Lower lobe of right lung (tissue), 2 donors: ENCODE measurements at regions not wholly inside any gene's neighbourhood (a gene's known extent, or its start where the extent isn't known, plus 50 kb on each side); places are given as distances from the start of the nearest gene placed in this dataset.
A peak's percentile ranks its signal among the peaks of the same experiment; 100 is the strongest.

Experiments used
- ATAC-seq, 2 donors: fragments of 200-7000 bp; cut with Tn5 transposase; one replicate each; pipeline ENCODE4 v1.9.1; 2020 to 2022; ENCODE audit warnings: mild to moderate bottlenecking in 2 of 2, moderate library complexity in 2 of 2
- DNase-seq: peaks from one replicate; pipeline ENCODE4 v3.0.0-alpha.2; 2020
- H3K27ac ChIP-seq: fragments of 200-600 bp; one replicate; pipeline ENCODE4 v1.8.0; 2022
- H3K27me3 ChIP-seq: fragments of 200-600 bp; one replicate; pipeline ENCODE4 v1.8.0; 2022; ENCODE audit warnings: low read depth
- H3K36me3 ChIP-seq: fragments of 200-600 bp; one replicate; pipeline ENCODE4 v1.8.0; 2022; ENCODE audit warnings: mild to moderate bottlenecking
- H3K4me1 ChIP-seq: fragments of 200-600 bp; one replicate; pipeline ENCODE4 v1.8.0; 2022
- H3K4me3 ChIP-seq: fragments of 200-600 bp; one replicate; pipeline ENCODE4 v1.8.0; 2022; ENCODE audit warnings: mild to moderate bottlenecking
- H3K9me3 ChIP-seq: fragments of 200-600 bp; one replicate; pipeline ENCODE4 v1.8.0; 2022
- intact Hi-C: fragments of 100-400 bp; cut with DNase I; formaldehyde crosslinking; loops from one replicate; pipeline ENCODE4 v1.11.0; 2022
- TF ChIP-seq, protein P1 (sequence below): fragments of 200-600 bp; IDR thresholded peaks from one replicate; pipeline ENCODE4 v1.8.0; 2022; ENCODE audit warnings: antibody characterized with exemption, mild to moderate bottlenecking
- donor health status: DM: no; HTN: yes; CAD: no; lungs with severe emphysema.

DNA sequence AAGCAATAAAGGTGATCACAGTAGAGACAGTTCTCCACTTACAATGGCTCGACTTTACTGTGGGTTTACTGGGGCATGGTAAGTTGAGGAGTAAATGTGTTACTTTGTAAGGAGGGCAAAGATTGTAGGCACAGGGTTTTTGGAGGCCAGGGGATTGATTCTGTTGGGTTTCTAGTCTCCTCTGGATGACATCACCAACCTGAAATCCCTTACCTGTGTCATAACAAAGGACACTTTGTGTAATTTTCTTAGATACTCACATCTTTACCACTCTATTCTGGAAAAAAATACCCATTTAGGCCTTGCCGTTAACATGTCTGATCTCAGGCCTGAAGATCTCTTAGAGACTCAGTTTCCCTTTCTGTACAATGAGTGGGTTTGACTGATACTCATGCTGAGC is 161.7 kb downstream of the GLI2 start:
- intact Hi-C loops = no loop called here

DNA sequence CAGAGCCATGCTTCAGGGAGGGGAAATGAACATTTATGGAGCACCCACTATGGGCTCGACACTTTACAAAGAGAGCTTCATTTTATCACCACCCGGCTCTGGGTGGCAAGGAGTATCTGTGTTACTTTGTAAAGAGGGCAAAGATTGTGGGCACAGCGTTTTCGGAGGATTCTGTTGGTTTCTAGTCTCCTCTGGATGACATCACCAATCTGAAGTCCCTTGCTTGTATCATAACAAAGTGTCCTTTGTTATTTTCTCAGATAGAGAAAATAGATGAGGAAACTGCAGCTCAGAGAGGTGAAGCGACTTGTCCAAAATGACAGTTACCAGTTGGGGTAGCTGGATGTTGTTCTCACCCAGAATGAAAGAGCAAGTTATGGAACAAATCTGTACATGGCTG is 162.8 kb downstream of the GLI2 start:
- DNase-seq = no peak
- H3K4me3 ChIP-seq = no peak overlapping the region

More for the DNA sequence above, 161.7 kb downstream of the GLI2 start:
- no peak overlapping the region for H3K27ac ChIP-seq
- ATAC-seq (no peak), DNase-seq (no peak)
- H3K9me3 ChIP-seq = no peaks in the 10 kb centered on the region
- no peaks in the 10 kb centered on the region for H3K4me1 ChIP-seq
- no peak overlapping the region for H3K4me3 ChIP-seq
- TF ChIP-seq, protein P1, sequence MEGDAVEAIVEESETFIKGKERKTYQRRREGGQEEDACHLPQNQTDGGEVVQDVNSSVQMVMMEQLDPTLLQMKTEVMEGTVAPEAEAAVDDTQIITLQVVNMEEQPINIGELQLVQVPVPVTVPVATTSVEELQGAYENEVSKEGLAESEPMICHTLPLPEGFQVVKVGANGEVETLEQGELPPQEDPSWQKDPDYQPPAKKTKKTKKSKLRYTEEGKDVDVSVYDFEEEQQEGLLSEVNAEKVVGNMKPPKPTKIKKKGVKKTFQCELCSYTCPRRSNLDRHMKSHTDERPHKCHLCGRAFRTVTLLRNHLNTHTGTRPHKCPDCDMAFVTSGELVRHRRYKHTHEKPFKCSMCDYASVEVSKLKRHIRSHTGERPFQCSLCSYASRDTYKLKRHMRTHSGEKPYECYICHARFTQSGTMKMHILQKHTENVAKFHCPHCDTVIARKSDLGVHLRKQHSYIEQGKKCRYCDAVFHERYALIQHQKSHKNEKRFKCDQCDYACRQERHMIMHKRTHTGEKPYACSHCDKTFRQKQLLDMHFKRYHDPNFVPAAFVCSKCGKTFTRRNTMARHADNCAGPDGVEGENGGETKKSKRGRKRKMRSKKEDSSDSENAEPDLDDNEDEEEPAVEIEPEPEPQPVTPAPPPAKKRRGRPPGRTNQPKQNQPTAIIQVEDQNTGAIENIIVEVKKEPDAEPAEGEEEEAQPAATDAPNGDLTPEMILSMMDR = no peak
- H3K27me3 ChIP-seq = peaks cover 3% of the 10 kb centered on the region
- H3K36me3 ChIP-seq = no peaks in the 10 kb centered on the region

DNA sequence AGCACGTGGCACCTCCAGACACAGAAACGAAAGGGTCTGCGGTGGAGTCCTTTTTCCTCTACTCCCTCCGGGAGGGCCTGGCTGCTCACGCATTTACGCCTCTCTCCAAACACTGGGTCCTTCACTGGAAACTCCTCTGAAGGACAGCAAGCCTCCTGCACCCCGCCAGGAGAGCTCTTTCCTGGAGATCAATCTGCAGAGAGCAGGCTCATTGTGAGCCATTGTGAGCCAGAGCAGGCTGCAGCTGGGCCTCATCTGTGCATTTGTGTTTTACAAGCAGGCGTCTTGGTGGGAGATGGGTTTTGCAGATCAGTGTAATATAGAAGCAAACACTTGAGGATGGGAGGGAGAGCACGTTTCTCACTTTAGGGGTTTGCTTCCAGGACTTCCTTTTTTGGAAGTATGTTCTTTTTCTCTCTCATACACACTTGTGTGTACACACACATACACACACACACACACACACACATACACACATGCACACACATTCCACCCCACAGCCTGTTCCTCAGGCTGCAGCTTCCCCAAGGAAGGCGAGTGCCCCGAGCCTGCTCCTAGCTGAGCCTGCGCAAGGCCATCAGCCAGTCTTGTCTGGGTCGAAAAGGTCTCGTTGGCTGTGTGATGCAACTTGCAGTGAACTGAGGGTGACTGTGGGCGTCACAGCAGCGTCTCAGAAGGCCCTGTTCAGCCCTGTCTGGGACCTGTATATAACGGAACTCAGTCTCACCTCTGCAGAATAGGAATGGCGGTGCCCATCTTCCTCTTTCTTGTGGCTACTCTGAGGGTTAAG is 163.5 kb downstream of the GLI2 start:
- no peak overlapping the region for H3K27ac ChIP-seq
- peak; percentile 39 for DNase-seq
- no peaks in the 10 kb centered on the region for H3K36me3 ChIP-seq
- TF ChIP-seq, protein P1 = no peak
- H3K4me3 ChIP-seq = no peak overlapping the region
- no peaks in the 10 kb centered on the region for H3K4me1 ChIP-seq
- intact Hi-C loops = no loop called here
- peak in 1 of 2 donors; percentile 29 for ATAC-seq
- H3K27me3 ChIP-seq = peaks cover 3% of the 10 kb centered on the region
- H3K9me3 ChIP-seq = no peaks in the 10 kb centered on the region

More for the DNA sequence above, 162.8 kb downstream of the GLI2 start:
- intact Hi-C loops = no loop called here
- Histone ChIP-seq H3K4me1 (no peaks in the 10 kb centered on the region), H3K36me3 (no peaks in the 10 kb centered on the region), H3K27me3 (peaks cover 3% of the 10 kb centered on the region), H3K9me3 (no peaks in the 10 kb centered on the region), H3K27ac (no peak overlapping the region)
- no peak for ATAC-seq
- TF ChIP-seq, protein P1 = no peak

DNA sequence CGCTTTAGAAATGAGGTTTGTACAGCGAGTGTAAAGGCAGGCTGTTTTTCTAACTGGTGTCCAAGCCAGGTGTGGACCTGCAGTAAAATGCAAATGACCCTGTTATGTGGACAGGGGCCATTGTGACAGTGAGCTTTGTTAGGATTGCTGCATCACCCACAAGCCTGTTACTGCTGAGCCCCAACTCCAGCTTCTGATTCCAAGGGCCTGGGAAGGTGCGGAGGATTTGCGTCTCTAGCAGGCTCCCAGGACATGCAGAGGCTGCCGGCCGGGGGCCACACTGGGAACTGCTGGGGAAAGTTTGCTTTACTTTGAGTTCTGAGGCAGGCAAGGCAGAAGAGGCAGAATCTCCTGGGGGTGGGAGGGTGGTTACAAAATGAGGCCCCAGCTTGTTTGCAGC is 164.1 kb downstream of the GLI2 start:
- intact Hi-C loops = no loop called here
- peak; percentile 30 for DNase-seq

DNA sequence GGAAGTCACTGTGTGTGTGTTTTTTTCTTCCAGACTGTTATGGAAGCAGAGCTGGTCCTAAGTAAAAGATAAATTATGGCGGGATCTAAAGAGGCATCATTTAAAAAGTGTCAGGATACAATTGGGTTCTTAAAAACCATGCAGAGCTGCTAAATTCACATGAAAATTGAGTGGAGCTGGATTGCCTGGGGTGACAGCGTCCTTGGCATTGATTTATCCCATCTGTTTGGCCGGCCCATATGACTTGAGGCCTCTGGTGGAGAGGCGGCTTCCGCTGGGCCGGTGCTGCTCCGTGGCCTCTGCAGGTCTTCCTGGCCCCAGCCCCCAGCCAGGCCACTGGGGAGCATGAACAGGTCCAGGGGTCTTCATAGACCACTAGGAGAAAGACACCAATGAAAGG is 165.5 kb downstream of the GLI2 start:
- ATAC-seq = no peak
- intact Hi-C loops = no loop called here
- TF ChIP-seq, protein P1 = no peak
- DNase-seq = peak; percentile 18
- Histone ChIP-seq H3K27me3 (peaks cover 3% of the 10 kb centered on the region), H3K4me1 (no peaks in the 10 kb centered on the region), H3K27ac (no peak overlapping the region), H3K9me3 (no peaks in the 10 kb centered on the region), H3K4me3 (no peak overlapping the region), H3K36me3 (no peaks in the 10 kb centered on the region)

More for the DNA sequence above, 164.1 kb downstream of the GLI2 start:
- no peaks in the 10 kb centered on the region for H3K9me3 ChIP-seq
- H3K4me1 ChIP-seq = no peaks in the 10 kb centered on the region
- no peak overlapping the region for H3K27ac ChIP-seq
- no peak overlapping the region for H3K4me3 ChIP-seq
- peaks cover 3% of the 10 kb centered on the region for H3K27me3 ChIP-seq
- no peaks in the 10 kb centered on the region for H3K36me3 ChIP-seq
- no peak for ATAC-seq
- TF ChIP-seq, protein P1 = no peak
